HFFc6 (cell line): ENCODE measurements at regions not wholly inside any gene's neighbourhood (a gene's known extent, or its start where the extent isn't known, plus 50 kb on each side); places are given as distances from the start of the nearest gene placed in this dataset.

Experiments used
- DNase-seq: peaks from one replicate; pipeline ENCODE4 v3.0.0-alpha.2; 2018
- H3K27ac Mint-ChIP-seq: 2 replicates; pipeline ENCODE4 v1.8.0; 2020; ENCODE audit warnings: mild to moderate bottlenecking, mixed read lengths
- H3K27me3 Mint-ChIP-seq: 2 replicates; pipeline ENCODE4 v1.8.0; 2021; ENCODE audit warnings: mild to moderate bottlenecking, moderate library complexity, mixed read lengths; ENCODE audit not compliant: insufficient read depth
- H3K36me3 Mint-ChIP-seq: 2 replicates; pipeline ENCODE4 v1.8.0; 2021; ENCODE audit warnings: low read depth, mixed read lengths
- H3K4me1 Mint-ChIP-seq: 2 replicates; pipeline ENCODE4 v1.8.0; 2020; ENCODE audit warnings: low read depth, mixed read lengths
- H3K4me3 Mint-ChIP-seq: 2 replicates; pipeline ENCODE4 v1.8.0; 2020; ENCODE audit warnings: mild to moderate bottlenecking, moderate library complexity, mixed read lengths
- H3K9me3 Mint-ChIP-seq: 2 replicates; pipeline ENCODE4 v1.8.0; 2020; ENCODE audit warnings: mild to moderate bottlenecking, mixed read lengths
- TF ChIP-seq, protein P1 (sequence below): fragments of 200-600 bp; sonication (generic); IDR thresholded peaks from 2 replicates; pipeline ENCODE4 v1.5.0; 2021; ENCODE audit warnings: antibody characterized with exemption, mild to moderate bottlenecking

- H3K4me3 Mint-ChIP-seq: no peak overlapping the region
- H3K27me3 Mint-ChIP-seq: peaks cover 26% of the 10 kb centered on the region
- H3K27ac Mint-ChIP-seq: no peak overlapping the region
- TF ChIP-seq, protein P1, sequence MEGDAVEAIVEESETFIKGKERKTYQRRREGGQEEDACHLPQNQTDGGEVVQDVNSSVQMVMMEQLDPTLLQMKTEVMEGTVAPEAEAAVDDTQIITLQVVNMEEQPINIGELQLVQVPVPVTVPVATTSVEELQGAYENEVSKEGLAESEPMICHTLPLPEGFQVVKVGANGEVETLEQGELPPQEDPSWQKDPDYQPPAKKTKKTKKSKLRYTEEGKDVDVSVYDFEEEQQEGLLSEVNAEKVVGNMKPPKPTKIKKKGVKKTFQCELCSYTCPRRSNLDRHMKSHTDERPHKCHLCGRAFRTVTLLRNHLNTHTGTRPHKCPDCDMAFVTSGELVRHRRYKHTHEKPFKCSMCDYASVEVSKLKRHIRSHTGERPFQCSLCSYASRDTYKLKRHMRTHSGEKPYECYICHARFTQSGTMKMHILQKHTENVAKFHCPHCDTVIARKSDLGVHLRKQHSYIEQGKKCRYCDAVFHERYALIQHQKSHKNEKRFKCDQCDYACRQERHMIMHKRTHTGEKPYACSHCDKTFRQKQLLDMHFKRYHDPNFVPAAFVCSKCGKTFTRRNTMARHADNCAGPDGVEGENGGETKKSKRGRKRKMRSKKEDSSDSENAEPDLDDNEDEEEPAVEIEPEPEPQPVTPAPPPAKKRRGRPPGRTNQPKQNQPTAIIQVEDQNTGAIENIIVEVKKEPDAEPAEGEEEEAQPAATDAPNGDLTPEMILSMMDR: no peak
- H3K9me3 Mint-ChIP-seq: no peaks in the 10 kb centered on the region
- H3K36me3 Mint-ChIP-seq: no peaks in the 10 kb centered on the region
- H3K4me1 Mint-ChIP-seq: no peaks in the 10 kb centered on the region
- DNase-seq: no peak
Measured at GRCh38 chr12:4047421-4047820, 174.2 kb upstream of the PARP11 start.

DNA sequence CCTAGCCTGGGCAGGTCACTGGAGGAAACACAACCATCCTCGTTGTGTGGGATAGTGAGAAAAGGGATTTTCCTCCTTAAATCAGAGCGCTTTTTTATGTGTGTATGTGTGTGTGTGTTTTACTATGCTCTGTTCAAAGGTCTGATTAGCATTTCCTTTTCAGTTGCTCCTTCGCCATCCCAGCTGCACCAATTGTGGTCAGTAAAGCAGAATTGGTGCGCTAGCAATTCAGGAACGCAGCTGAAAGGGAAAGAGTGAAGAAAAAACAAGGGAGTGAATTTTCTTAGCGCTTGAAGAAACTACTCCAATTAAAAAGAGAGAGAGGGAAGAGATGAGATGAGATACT is 173.3 kb upstream of the PARP11 start:
- no peak overlapping the region for H3K4me3 Mint-ChIP-seq
- no peaks in the 10 kb centered on the region for H3K4me1 Mint-ChIP-seq
- peaks cover 28% of the 10 kb centered on the region for H3K27me3 Mint-ChIP-seq
- H3K36me3 Mint-ChIP-seq: no peaks in the 10 kb centered on the region
- H3K9me3 Mint-ChIP-seq: no peaks in the 10 kb centered on the region
- no peak for DNase-seq
- no peak overlapping the region for H3K27ac Mint-ChIP-seq
- TF ChIP-seq, protein P1: no peak

- Mint-ChIP-seq H3K9me3 (no peaks in the 10 kb centered on the region), H3K4me1 (no peaks in the 10 kb centered on the region), H3K27ac (no peak overlapping the region), H3K4me3 (no peak overlapping the region), H3K27me3 (peaks cover 34% of the 10 kb centered on the region), H3K36me3 (no peaks in the 10 kb centered on the region)
- TF ChIP-seq, protein P1: no peak
- no peak for DNase-seq
Measured at GRCh38 chr12:4045786-4046494, 172.7 kb upstream of the PARP11 start.

- H3K4me1 Mint-ChIP-seq: no peaks in the 10 kb centered on the region
- H3K9me3 Mint-ChIP-seq: no peaks in the 10 kb centered on the region
- TF ChIP-seq, protein P1: no peak
- no peaks in the 10 kb centered on the region for H3K36me3 Mint-ChIP-seq
- no peak overlapping the region for H3K27ac Mint-ChIP-seq
- peaks cover 36% of the 10 kb centered on the region for H3K27me3 Mint-ChIP-seq
- DNase-seq: no peak
- H3K4me3 Mint-ChIP-seq: no peak overlapping the region
Measured at GRCh38 chr12:4044736-4045730, 171.8 kb upstream of the PARP11 start.

DNA sequence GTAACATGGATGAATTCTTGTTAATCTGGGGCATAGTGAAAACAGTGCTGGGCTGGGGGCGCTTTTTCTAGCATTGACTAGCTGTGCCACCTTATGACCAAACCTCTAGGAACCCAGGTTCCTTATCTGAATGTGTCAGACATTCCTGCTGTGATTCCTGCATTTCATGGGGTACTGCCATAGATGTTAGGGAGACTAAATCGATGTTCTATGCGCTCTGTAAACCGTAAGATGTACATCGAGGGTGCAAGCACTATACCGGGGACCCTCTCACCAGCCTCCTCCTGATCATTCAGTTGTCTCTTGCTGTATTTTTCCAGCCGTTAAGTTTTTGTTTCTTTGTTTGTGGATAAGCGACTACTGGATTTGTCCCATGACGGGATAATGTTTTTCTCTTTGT is 170.9 kb upstream of the PARP11 start:
- Mint-ChIP-seq H3K4me1 (no peaks in the 10 kb centered on the region), H3K36me3 (no peaks in the 10 kb centered on the region), H3K4me3 (no peak overlapping the region), H3K27ac (no peak overlapping the region), H3K27me3 (peaks cover 33% of the 10 kb centered on the region), H3K9me3 (no peaks in the 10 kb centered on the region)
- no peak for DNase-seq
- TF ChIP-seq, protein P1: no peak
